GM12878 (cell line): ENCODE measurements at regions not wholly inside any gene's neighbourhood (a gene's known extent, or its start where the extent isn't known, plus 50 kb on each side); places are given as distances from the start of the nearest gene placed in this dataset.
A peak's percentile ranks its signal among the peaks of the same experiment; 100 is the strongest.
"Not testable (repeated sequence)": the region's sequence is repeated elsewhere in the genome, so short reads cannot be mapped to it uniquely, and the experiment has no call there.

ENCODE experiments used
- ATAC-seq: fragments of 200-7000 bp; cut with Tn5 transposase; 3 replicates; pipeline ENCODE4 v1.9.1; 2020; ENCODE audit warnings: mild to moderate bottlenecking, moderate library complexity
- BruUV-seq: library from RNA; stranded (reverse); fragments of 400-500 nt; replicated peaks from 2 replicates; lab custom pipeline; 2021; lab: Mats Ljungman, UMichigan
- CTCF ChIA-PET: fragments of 300-600 bp; sonication (Branson Sonifier 250); formaldehyde crosslinking; extraction: SDS; loops from one replicate; lab custom pipeline; 2021; ENCODE audit warnings: inconsistent platforms; lab: Yijun Ruan, JAX
- POLR2A ChIA-PET: fragments of 350-600 bp; formaldehyde crosslinking; extraction: SDS; loops from one replicate; lab custom pipeline; 2021; ENCODE audit warnings: inconsistent platforms; lab: Charles Lee
- RAD21 ChIA-PET: fragments of 300-600 bp; sonication (Branson Sonifier 250); formaldehyde crosslinking; loops from one replicate; lab custom pipeline; 2023; ENCODE audit warnings: antibody characterized with exemption; ENCODE audit not compliant: unreplicated experiment; lab: Charles Lee
- SMC1A ChIA-PET: fragments of 300-600 bp; sonication (Branson Sonifier 250); formaldehyde crosslinking; loops from one replicate; lab custom pipeline; 2023; ENCODE audit not compliant: unreplicated experiment, uncharacterized antibody; lab: Charles Lee
- DNase-seq: peaks from one replicate; pipeline ENCODE4 v3.0.0-alpha.2; 2011; ENCODE audit warnings: low read depth, low spot score
- FAIRE-seq: peaks from 3 replicates; lab custom pipeline; 2011; peaks lifted over from hg19 to GRCh38; lab: Jason Lieb, UNC
- H2AFZ ChIP-seq: 2 replicates; pipeline ENCODE4 v1.6.0; 2011; ENCODE audit warnings: low read depth, low read length, control low read depth; ENCODE audit not compliant: control insufficient read depth
- H3K27ac ChIP-seq: 2 replicates; pipeline ENCODE4 v1.5.1; 2011; ENCODE audit warnings: control low read depth; ENCODE audit not compliant: control insufficient read depth, insufficient read depth
- H3K27me3 ChIP-seq, 2 experiments: replicated peaks in 1 of 2; 2 replicates each; pipeline versions ENCODE4 v1.6.0 to v1.6.1; 2011; ENCODE audit warnings: low read length in 1 of 2; ENCODE audit not compliant: control insufficient read depth in 2 of 2, insufficient read depth in 2 of 2
- H3K36me3 ChIP-seq, 2 experiments: 2 replicates each; pipeline ENCODE4 v1.5.1; 2011; ENCODE audit warnings: low read length in 1 of 2; ENCODE audit not compliant: control insufficient read depth in 2 of 2, insufficient read depth in 2 of 2
- H3K4me1 ChIP-seq: 2 replicates; pipeline ENCODE4 v1.6.1; 2011; ENCODE audit warnings: mild to moderate bottlenecking, low read length, moderate library complexity, mixed read lengths; ENCODE audit not compliant: control insufficient read depth, insufficient read depth
- H3K4me2 ChIP-seq: 2 replicates; pipeline ENCODE4 v1.6.0; 2011; ENCODE audit warnings: control low read depth; ENCODE audit not compliant: control insufficient read depth, insufficient read depth
- H3K4me3 ChIP-seq: fragments of 200-600 bp; sonication (generic); 2 replicates; pipeline ENCODE4 v1.5.1; 2016
- H3K79me2 ChIP-seq: 2 replicates; pipeline ENCODE4 v1.6.0; 2011; ENCODE audit warnings: low read length; ENCODE audit not compliant: control insufficient read depth, insufficient read depth
- H3K9ac ChIP-seq: 2 replicates; pipeline ENCODE4 v1.8.0; 2011; ENCODE audit warnings: low read length, control low read depth, mixed read lengths; ENCODE audit not compliant: control insufficient read depth, insufficient read depth
- H3K9me3 ChIP-seq: replicated peaks from 3 replicates; pipeline ENCODE4 v1.5.1; 2011; ENCODE audit warnings: mild to moderate bottlenecking, low read length; ENCODE audit not compliant: control insufficient read depth, insufficient read depth
- H4K20me1 ChIP-seq: 2 replicates; pipeline ENCODE4 v1.6.0; 2011; ENCODE audit not compliant: control insufficient read depth, insufficient read depth
- NFYB ChIP-seq: IDR thresholded peaks from 2 replicates; pipeline ENCODE4 v1.6.1; 2011; ENCODE audit warnings: low read depth, mild to moderate bottlenecking, low read length, improper control_type of control experiment, moderate library complexity; ENCODE audit not compliant: insufficient read depth
- WGBS: methylation state at CpG from one replicate; pipeline ENCODE4 v1.1.6; 2016; ENCODE audit warnings: low lambda C conversion rate; ENCODE audit not compliant: insufficient replicate concordance, insufficient coverage; ENCODE audit errors: missing lambda C conversion rate; 5-methylcytosine and 5-hydroxymethylcytosine counted together
- in situ Hi-C: fragments of 300-500 bp; cut with MboI; formaldehyde crosslinking; loops from 9 replicates; pipeline ENCODE4 v1.14.3; 2018; ENCODE audit warnings: mixed read lengths
- intact Hi-C: fragments of 100-400 bp; cut with micrococcal nuclease; formaldehyde crosslinking; loops from one replicate; pipeline ENCODE4 v1.14.2; 2022; ENCODE audit not compliant: unreplicated experiment

DNA sequence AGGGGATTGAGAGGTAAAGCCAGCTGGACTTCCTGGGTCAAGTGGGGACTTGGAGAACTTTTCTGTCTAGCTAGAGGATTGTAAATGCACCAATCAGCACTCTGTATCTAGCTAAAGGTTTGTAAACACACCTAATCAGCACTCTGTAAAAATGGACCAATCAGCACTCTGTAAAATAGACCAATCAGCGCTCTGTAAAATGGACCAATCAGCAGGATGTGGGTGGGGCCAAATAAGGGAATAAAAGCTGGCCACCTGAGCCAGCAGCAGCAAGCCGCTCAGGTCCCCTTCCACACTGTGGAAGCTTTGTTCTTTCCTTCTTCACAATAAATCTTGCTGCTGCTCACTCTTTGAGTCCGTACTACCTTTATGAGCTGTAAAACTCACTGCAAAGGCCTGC is 87.7 kb downstream of the COPRS start:
- POLR2A ChIA-PET, FAIRE-seq, H3K9ac ChIP-seq, H3K9me3 ChIP-seq, H3K4me3 ChIP-seq, H3K4me1 ChIP-seq, H3K79me2 ChIP-seq, H2AFZ ChIP-seq, H3K4me2 ChIP-seq, RAD21 ChIA-PET, SMC1A ChIA-PET, H4K20me1 ChIP-seq, DNase-seq, H3K27me3 ChIP-seq, BruUV-seq, ATAC-seq, intact Hi-C loops, H3K27ac ChIP-seq, in situ Hi-C loops, H3K36me3 ChIP-seq: not testable (repeated sequence)
- TF ChIP-seq NFYB: peak; percentile 67
- 61% methylated on average over 3 of the region's 3 CpGs for WGBS
- CTCF ChIA-PET: interaction anchor here (0.6 kb wide), 1 partner anchor 188 kb away, joined by 3 read pairs; no protein-coding TSS in a partner anchor

- FAIRE-seq, RAD21 ChIA-PET, H2AFZ ChIP-seq, H3K4me2 ChIP-seq, H3K27me3 ChIP-seq, H4K20me1 ChIP-seq, SMC1A ChIA-PET, BruUV-seq, H3K9me3 ChIP-seq, H3K4me3 ChIP-seq, H3K79me2 ChIP-seq, H3K27ac ChIP-seq, H3K9ac ChIP-seq, in situ Hi-C loops, DNase-seq, ATAC-seq, H3K36me3 ChIP-seq, POLR2A ChIA-PET, intact Hi-C loops, H3K4me1 ChIP-seq: not testable (repeated sequence)
- 64% methylated on average over 3 of the region's 3 CpGs for WGBS
- CTCF ChIA-PET: interaction anchor here (0.6 kb wide), 1 partner anchor 187 kb away, joined by 3 read pairs; no protein-coding TSS in a partner anchor
These were observed 88.5 kb downstream of the COPRS start for GRCh38 chr17:31770501-31770900.
